ENCODE measurements at regions not wholly inside any gene's neighbourhood (a gene's known extent, or its start where the extent isn't known, plus 50 kb on each side); places are given as distances from the start of the nearest gene placed in this dataset.

DNA sequence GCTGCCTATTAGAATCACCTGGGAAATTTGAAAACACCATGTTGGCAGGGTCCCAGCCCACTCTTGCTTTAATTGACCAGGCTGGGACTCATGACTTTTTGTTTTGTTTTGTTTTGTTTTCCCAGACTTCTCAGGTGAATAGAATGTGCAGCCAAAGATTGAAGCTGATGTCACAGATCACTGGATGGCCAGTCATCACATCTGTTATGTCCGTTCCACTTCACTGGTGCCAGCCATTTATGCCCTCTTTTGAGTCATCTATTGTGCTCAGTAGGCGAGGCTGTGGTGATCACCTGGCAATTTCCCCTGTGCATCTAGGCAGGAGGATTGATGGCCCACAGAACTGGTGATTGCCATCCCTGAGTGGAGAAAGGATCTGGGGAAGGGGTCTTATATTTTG is 297.3 kb downstream of the INSC start:
- Mint-ChIP-seq H3K36me3 (no peaks in the 10 kb centered on the region), H3K27ac (no peak overlapping the region), H3K4me3 (no peak overlapping the region), H3K4me1 (no peaks in the 10 kb centered on the region), H3K9me3 (no peaks in the 10 kb centered on the region), H3K27me3 (ENCODE audit: low read depth) (peaks cover 6% of the 10 kb centered on the region)
- TF ChIP-seq, protein P1, sequence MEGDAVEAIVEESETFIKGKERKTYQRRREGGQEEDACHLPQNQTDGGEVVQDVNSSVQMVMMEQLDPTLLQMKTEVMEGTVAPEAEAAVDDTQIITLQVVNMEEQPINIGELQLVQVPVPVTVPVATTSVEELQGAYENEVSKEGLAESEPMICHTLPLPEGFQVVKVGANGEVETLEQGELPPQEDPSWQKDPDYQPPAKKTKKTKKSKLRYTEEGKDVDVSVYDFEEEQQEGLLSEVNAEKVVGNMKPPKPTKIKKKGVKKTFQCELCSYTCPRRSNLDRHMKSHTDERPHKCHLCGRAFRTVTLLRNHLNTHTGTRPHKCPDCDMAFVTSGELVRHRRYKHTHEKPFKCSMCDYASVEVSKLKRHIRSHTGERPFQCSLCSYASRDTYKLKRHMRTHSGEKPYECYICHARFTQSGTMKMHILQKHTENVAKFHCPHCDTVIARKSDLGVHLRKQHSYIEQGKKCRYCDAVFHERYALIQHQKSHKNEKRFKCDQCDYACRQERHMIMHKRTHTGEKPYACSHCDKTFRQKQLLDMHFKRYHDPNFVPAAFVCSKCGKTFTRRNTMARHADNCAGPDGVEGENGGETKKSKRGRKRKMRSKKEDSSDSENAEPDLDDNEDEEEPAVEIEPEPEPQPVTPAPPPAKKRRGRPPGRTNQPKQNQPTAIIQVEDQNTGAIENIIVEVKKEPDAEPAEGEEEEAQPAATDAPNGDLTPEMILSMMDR (IDR thresholded peaks at IDR 0.05; ENCODE audit: unreplicated experiment) = no peak
- DNase-seq (ENCODE audit: low spot score in 2 of 2, unreplicated experiment in 2 of 2) = no peak

- no peak for DNase-seq (ENCODE audit: low spot score in 2 of 2, unreplicated experiment in 2 of 2)
- no peaks in the 10 kb centered on the region for H3K36me3 Mint-ChIP-seq
- H3K27ac Mint-ChIP-seq = no peak overlapping the region
- no peaks in the 10 kb centered on the region for H3K4me1 Mint-ChIP-seq
- no peak overlapping the region for H3K4me3 Mint-ChIP-seq
- TF ChIP-seq, protein P1 (IDR thresholded peaks at IDR 0.05; ENCODE audit: unreplicated experiment) = no peak
- peaks cover 5% of the 10 kb centered on the region for H3K27me3 Mint-ChIP-seq (ENCODE audit: low read depth)
- no peaks in the 10 kb centered on the region for H3K9me3 Mint-ChIP-seq
Observed at GRCh38 chr11:15418921-15419320, 304.2 kb downstream of the INSC start.

GRCh38 chr11:15419696-15420095 is 305.0 kb downstream of the INSC start:
- no peak overlapping the region for H3K27ac Mint-ChIP-seq
- H3K36me3 Mint-ChIP-seq = no peaks in the 10 kb centered on the region
- no peak overlapping the region for H3K4me3 Mint-ChIP-seq
- H3K27me3 Mint-ChIP-seq (ENCODE audit: low read depth) = peaks cover 5% of the 10 kb centered on the region
- TF ChIP-seq, protein P1 (IDR thresholded peaks at IDR 0.05; ENCODE audit: unreplicated experiment) = no peak
- no peaks in the 10 kb centered on the region for H3K9me3 Mint-ChIP-seq
- no peaks in the 10 kb centered on the region for H3K4me1 Mint-ChIP-seq
- DNase-seq (ENCODE audit: low spot score in 2 of 2, unreplicated experiment in 2 of 2) = no peak

DNA sequence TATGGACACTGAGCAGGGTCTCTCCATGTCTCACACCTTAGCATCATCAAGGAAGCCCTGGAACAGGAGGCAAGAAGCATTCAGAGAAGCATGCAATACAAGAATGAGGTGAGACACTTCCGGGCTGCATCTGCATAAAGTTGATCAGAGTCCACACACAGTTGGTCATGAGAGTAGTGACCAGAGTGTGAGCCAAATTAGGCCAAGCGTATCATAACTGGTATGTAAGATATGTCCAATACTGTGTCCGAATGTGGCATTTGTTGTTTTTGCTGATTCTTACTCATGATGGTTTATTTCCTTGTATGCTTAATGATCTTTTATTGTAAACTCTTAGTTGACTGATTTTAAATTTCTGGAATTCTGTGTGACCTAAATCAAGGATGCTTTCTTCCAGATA is 315.7 kb downstream of the INSC start:
- Mint-ChIP-seq H3K27ac (no peak overlapping the region), H3K36me3 (no peaks in the 10 kb centered on the region), H3K27me3 (ENCODE audit: low read depth) (peaks cover 11% of the 10 kb centered on the region), H3K9me3 (peaks cover 6% of the 10 kb centered on the region), H3K4me3 (no peak overlapping the region), H3K4me1 (no peaks in the 10 kb centered on the region)
- TF ChIP-seq, protein P1 (IDR thresholded peaks at IDR 0.05; ENCODE audit: unreplicated experiment) = no peak
- no peak for DNase-seq (ENCODE audit: low spot score in 2 of 2, unreplicated experiment in 2 of 2)

GRCh38 chr11:15434529-15434928 is 319.8 kb downstream of the INSC start:
- Mint-ChIP-seq H3K4me1 (no peaks in the 10 kb centered on the region), H3K36me3 (no peaks in the 10 kb centered on the region), H3K4me3 (no peak overlapping the region), H3K27me3 (ENCODE audit: low read depth) (peaks cover 36% of the 10 kb centered on the region), H3K9me3 (peaks cover 3% of the 10 kb centered on the region), H3K27ac (no peak overlapping the region)
- TF ChIP-seq, protein P1 (IDR thresholded peaks at IDR 0.05; ENCODE audit: unreplicated experiment) = no peak
- no peak for DNase-seq (ENCODE audit: low spot score in 2 of 2, unreplicated experiment in 2 of 2)

- H3K9me3 Mint-ChIP-seq = no peaks in the 10 kb centered on the region
- no peak for DNase-seq (ENCODE audit: low spot score in 2 of 2, unreplicated experiment in 2 of 2)
- peaks cover 23% of the 10 kb centered on the region for H3K27me3 Mint-ChIP-seq (ENCODE audit: low read depth)
- no peak overlapping the region for H3K27ac Mint-ChIP-seq
- TF ChIP-seq, protein P1 (IDR thresholded peaks at IDR 0.05; ENCODE audit: unreplicated experiment) = no peak
- H3K36me3 Mint-ChIP-seq = no peaks in the 10 kb centered on the region
- H3K4me3 Mint-ChIP-seq = no peak overlapping the region
- H3K4me1 Mint-ChIP-seq = no peaks in the 10 kb centered on the region
Observed at GRCh38 chr11:15446315-15446714, 331.6 kb downstream of the INSC start.
